ENCODE measurements at regions not wholly inside any gene's neighbourhood (a gene's known extent, or its start where the extent isn't known, plus 50 kb on each side); places are given as distances from the start of the nearest gene placed in this dataset.

- FAIRE-seq = no peak
Measured at GRCh38 chr21:35428001-35428320, 378.9 kb upstream of the RUNX1 start.

GRCh38 chr21:35427320-35428000 lies 378.4 kb upstream of the RUNX1 start:
- ChIA-PET POLR2A (no interaction called here), CTCF (interaction anchor here (1.0 kb wide), 1 partner anchor 200 kb away, joined by 3 read pairs; no protein-coding TSS in a partner anchor)
- TF ChIP-seq HEYL (CRISPR knock-in tag; IDR thresholded peaks at IDR 0.05) (no peak), EHF (CRISPR knock-in tag; IDR thresholded peaks at IDR 0.05) (no peak), E2F6 (IDR thresholded peaks at IDR 0.05; ENCODE audit: borderline replicate concordance, low read depth) (no peak), SREBF2 (IDR thresholded peaks at IDR 0.05) (no peak)
- ATAC-seq (no peak), DNase-seq (ENCODE audit: low read depth in 1 of 2, low spot score in 1 of 2) (no peak), FAIRE-seq (no peak)
- Histone ChIP-seq H3K4me1 (no peaks in the 10 kb centered on the region), H3K27ac (no peak overlapping the region), H3K4me2 (no peak overlapping the region), H3K4me3 (no peak overlapping the region), H3K9me3 (no peaks in the 10 kb centered on the region; the same call in 2 of the 3 replicates)
- 35% methylated on average over 9 of the region's 9 CpGs for WGBS (ENCODE audit: missing lambda C conversion rate)

More at GRCh38 chr21:35428001-35428320, 378.9 kb upstream of the RUNX1 start:
- Histone ChIP-seq H3K4me1 (no peaks in the 10 kb centered on the region), H3K27ac (no peak overlapping the region), H3K4me2 (no peak overlapping the region), H3K9me3 (no peaks in the 10 kb centered on the region; the same call in 2 of the 3 replicates), H3K4me3 (no peak overlapping the region)
- TF ChIP-seq NFE2L2 (conservative IDR thresholded peaks at IDR 0.05; ENCODE audit: low read length) (no peak), RFX5 (IDR thresholded peaks at IDR 0.05) (no peak), HDAC2 (IDR thresholded peaks at IDR 0.05) (no peak)
- ATAC-seq = no peak
- DNase-seq (ENCODE audit: low read depth in 1 of 2, low spot score in 1 of 2) = no peak
- ChIA-PET CTCF (interaction anchor here (1.0 kb wide), 1 partner anchor 201 kb away, joined by 3 read pairs; no protein-coding TSS in a partner anchor), POLR2A (no interaction called here)

- Histone ChIP-seq H3K4me2 (no peak overlapping the region), H3K9me3 (no peaks in the 10 kb centered on the region; the same call in 2 of the 3 replicates), H3K27ac (no peak overlapping the region), H3K4me1 (no peaks in the 10 kb centered on the region), H3K4me3 (no peak overlapping the region)
- FAIRE-seq (no peak), ATAC-seq (no peak), DNase-seq (ENCODE audit: low read depth in 1 of 2, low spot score in 1 of 2) (no peak)
- TF ChIP-seq BHLHE40 (IDR thresholded peaks at IDR 0.05; ENCODE audit: low read depth, low read length) (no peak), FOXS1 (CRISPR knock-in tag; IDR thresholded peaks at IDR 0.05) (no peak), KDM1A (IDR thresholded peaks at IDR 0.05; ENCODE audit: low read depth) (no peak), RAD21 (conservative IDR thresholded peaks at IDR 0.05 in 1 of 2, IDR thresholded peaks at IDR 0.05 in 1 of 2) (no peak), JUN (IDR thresholded peaks at IDR 0.05) (no peak), CTCF (IDR thresholded peaks at IDR 0.05) (no peak), TP53 (CRISPR knock-in tag; IDR thresholded peaks at IDR 0.05) (no peak), MAZ (IDR thresholded peaks at IDR 0.05; ENCODE audit: borderline replicate concordance, low read depth, low read length) (no peak), EHMT2 (IDR thresholded peaks at IDR 0.05; ENCODE audit: low read depth) (no peak)
- ChIA-PET CTCF (no interaction called here), POLR2A (no interaction called here)
- WGBS (ENCODE audit: missing lambda C conversion rate) = 35% methylated on average over 2 of the region's 2 CpGs
Measured at GRCh38 chr21:35426897-35427296, 377.8 kb upstream of the RUNX1 start.

GRCh38 chr21:35426469-35426868 lies 377.4 kb upstream of the RUNX1 start:
- Histone ChIP-seq H3K4me1 (no peaks in the 10 kb centered on the region), H3K9me3 (no peaks in the 10 kb centered on the region; the same call in 2 of the 3 replicates), H3K4me2 (no peak overlapping the region), H3K4me3 (no peak overlapping the region), H3K27ac (no peak overlapping the region)
- 24% methylated on average over 3 of the region's 3 CpGs for WGBS (ENCODE audit: missing lambda C conversion rate)
- ATAC-seq = no peak
- POLR2A ChIA-PET = no interaction called here
- FAIRE-seq = no peak
- DNase-seq (ENCODE audit: low read depth in 1 of 2, low spot score in 1 of 2) = no peak
- CTCF ChIA-PET = no interaction called here
- no peak for TF ChIP-seq SREBF2 (IDR thresholded peaks at IDR 0.05)
- no peak for TF ChIP-seq BCL3 (IDR thresholded peaks at IDR 0.05)
- no peak for TF ChIP-seq PBX3 (IDR thresholded peaks at IDR 0.05)
- TF ChIP-seq PHF8 (IDR thresholded peaks at IDR 0.05; ENCODE audit: borderline replicate concordance, low read depth) = no peak
- TF ChIP-seq HEYL (CRISPR knock-in tag; IDR thresholded peaks at IDR 0.05) = no peak
- no peak for TF ChIP-seq CBX2 (IDR thresholded peaks at IDR 0.05; ENCODE audit: borderline replicate concordance, low read depth)
- no peak for TF ChIP-seq CTCF (IDR thresholded peaks at IDR 0.05)
- TF ChIP-seq CHD2 (IDR thresholded peaks at IDR 0.05; ENCODE audit: low read length, partially characterized antibody) = no peak
- no peak for TF ChIP-seq JUN (IDR thresholded peaks at IDR 0.05)
- TF ChIP-seq HES2 (IDR thresholded peaks at IDR 0.05) = no peak
- TF ChIP-seq E2F6 (IDR thresholded peaks at IDR 0.05; ENCODE audit: borderline replicate concordance, low read depth) = no peak

Measured in A549 (cell line).